ENCODE measurements at regions not wholly inside any gene's neighbourhood (a gene's known extent, or its start where the extent isn't known, plus 50 kb on each side); places are given as distances from the start of the nearest gene placed in this dataset.

- H3K4me1 ChIP-seq, result no peaks in the 10 kb centered on the region
- no peaks in the 10 kb centered on the region for H3K36me3 ChIP-seq
- H3K9me3 ChIP-seq, result no peaks in the 10 kb centered on the region
- DNase-seq, result no peak
- 35 to 60% (median 38%) methylated on average over 2 of the region's 2 CpGs for WGBS, 5 donors
- TF ChIP-seq EP300 (IDR thresholded peaks at IDR 0.05), result no peak
- H3K4me3 ChIP-seq, result no peak overlapping the region
- intact Hi-C loops (cut with DNase I; ENCODE audit: low total_unique reads), result no loop called here
- H3K27me3 ChIP-seq, result no peaks in the 10 kb centered on the region
- no peak overlapping the region for H3K27ac ChIP-seq
These were observed 85.7 kb upstream of the PRR32 start for GRCh38 chrX:126733874-126734273.

All from stomach (tissue), 8 donors.